ENCODE measurements at regions not wholly inside any gene's neighbourhood (a gene's known extent, or its start where the extent isn't known, plus 50 kb on each side); places are given as distances from the start of the nearest gene placed in this dataset.

DNA sequence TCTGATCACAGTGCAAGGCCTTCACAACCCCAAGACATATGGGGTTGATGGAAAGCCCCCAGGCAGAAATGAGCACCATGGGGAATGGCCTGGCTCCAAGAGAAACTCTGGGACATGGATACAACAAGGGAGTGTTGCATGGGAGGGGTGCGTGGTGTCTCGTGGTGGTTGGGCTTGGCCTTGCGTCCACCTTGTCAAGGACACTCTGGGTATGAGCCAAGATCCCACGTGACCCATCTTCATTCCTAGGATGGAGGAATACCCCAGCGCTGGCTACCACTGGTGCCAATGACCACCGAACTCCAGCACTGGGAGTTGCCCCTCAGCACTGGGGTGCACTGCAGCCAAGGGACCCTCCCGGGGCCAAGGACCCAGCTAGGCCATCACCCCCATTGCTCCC, 267.5 kb upstream of the AGTR2 start:
- TF ChIP-seq, protein P1, sequence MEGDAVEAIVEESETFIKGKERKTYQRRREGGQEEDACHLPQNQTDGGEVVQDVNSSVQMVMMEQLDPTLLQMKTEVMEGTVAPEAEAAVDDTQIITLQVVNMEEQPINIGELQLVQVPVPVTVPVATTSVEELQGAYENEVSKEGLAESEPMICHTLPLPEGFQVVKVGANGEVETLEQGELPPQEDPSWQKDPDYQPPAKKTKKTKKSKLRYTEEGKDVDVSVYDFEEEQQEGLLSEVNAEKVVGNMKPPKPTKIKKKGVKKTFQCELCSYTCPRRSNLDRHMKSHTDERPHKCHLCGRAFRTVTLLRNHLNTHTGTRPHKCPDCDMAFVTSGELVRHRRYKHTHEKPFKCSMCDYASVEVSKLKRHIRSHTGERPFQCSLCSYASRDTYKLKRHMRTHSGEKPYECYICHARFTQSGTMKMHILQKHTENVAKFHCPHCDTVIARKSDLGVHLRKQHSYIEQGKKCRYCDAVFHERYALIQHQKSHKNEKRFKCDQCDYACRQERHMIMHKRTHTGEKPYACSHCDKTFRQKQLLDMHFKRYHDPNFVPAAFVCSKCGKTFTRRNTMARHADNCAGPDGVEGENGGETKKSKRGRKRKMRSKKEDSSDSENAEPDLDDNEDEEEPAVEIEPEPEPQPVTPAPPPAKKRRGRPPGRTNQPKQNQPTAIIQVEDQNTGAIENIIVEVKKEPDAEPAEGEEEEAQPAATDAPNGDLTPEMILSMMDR (IDR thresholded peaks at IDR 0.05; ENCODE audit: partially characterized antibody, unreplicated experiment) = no peak
- H3K36me3 Mint-ChIP-seq (ENCODE audit: unreplicated experiment) = peaks cover 4% of the 10 kb centered on the region
- no peaks in the 10 kb centered on the region for H3K27me3 Mint-ChIP-seq (ENCODE audit: unreplicated experiment)
- H3K4me3 Mint-ChIP-seq (ENCODE audit: unreplicated experiment) = no peak overlapping the region
- no peak for DNase-seq
- no peak overlapping the region for H3K27ac Mint-ChIP-seq (ENCODE audit: unreplicated experiment)
- H3K4me1 Mint-ChIP-seq (ENCODE audit: low read depth, unreplicated experiment) = no peaks in the 10 kb centered on the region
- H3K9me3 Mint-ChIP-seq (ENCODE audit: unreplicated experiment) = peaks cover 3% of the 10 kb centered on the region

DNA sequence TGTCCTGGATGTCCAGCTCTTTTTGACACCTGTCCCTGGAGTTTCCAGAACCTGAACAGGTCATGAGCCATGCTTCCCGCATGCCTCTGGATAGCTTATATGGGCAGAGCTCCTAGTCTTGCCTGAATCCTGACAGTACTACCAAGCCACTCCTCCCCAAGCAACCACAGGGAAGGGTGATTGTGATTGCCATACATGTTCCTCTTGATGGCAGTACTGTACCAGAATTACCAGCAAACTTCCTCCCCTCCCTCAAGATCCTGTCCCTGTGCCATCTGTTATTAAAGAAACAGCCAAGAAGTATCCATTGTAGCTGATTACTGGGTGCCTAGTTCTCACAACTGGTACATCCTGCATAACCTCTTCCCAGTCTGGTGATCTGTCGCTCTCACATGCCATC, 264.3 kb upstream of the AGTR2 start:
- Mint-ChIP-seq H3K9me3 (ENCODE audit: unreplicated experiment) (peaks cover 3% of the 10 kb centered on the region), H3K27me3 (ENCODE audit: unreplicated experiment) (no peaks in the 10 kb centered on the region), H3K4me1 (ENCODE audit: low read depth, unreplicated experiment) (no peaks in the 10 kb centered on the region), H3K36me3 (ENCODE audit: unreplicated experiment) (peaks cover 4% of the 10 kb centered on the region), H3K4me3 (ENCODE audit: unreplicated experiment) (no peak overlapping the region), H3K27ac (ENCODE audit: unreplicated experiment) (no peak overlapping the region)
- TF ChIP-seq, protein P1 (IDR thresholded peaks at IDR 0.05; ENCODE audit: partially characterized antibody, unreplicated experiment) = no peak
- DNase-seq = no peak

DNA sequence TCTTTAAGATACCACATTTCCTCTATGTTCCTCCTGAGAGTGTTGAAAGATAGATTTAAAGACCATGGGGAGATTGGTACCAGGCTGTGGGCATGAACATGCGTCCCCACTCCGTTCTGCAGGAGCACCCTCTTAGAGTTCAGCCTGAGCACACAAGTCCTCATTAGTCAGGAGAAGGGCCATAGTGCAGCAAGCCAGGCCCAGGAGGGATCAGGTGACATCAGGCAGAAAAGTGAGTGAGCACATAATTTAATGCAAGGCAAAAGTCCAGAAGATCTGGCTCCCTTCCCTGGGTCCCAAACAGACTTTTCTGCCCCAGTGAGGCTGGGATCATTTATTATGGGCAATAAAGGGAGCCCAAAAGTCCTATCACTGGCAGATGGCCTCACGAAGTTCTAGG, 263.7 kb upstream of the AGTR2 start:
- H3K36me3 Mint-ChIP-seq (ENCODE audit: unreplicated experiment) = peaks cover 4% of the 10 kb centered on the region
- no peak overlapping the region for H3K27ac Mint-ChIP-seq (ENCODE audit: unreplicated experiment)
- DNase-seq = no peak
- TF ChIP-seq, protein P1 (IDR thresholded peaks at IDR 0.05; ENCODE audit: partially characterized antibody, unreplicated experiment) = no peak
- peaks cover 3% of the 10 kb centered on the region for H3K9me3 Mint-ChIP-seq (ENCODE audit: unreplicated experiment)
- H3K4me1 Mint-ChIP-seq (ENCODE audit: low read depth, unreplicated experiment) = no peaks in the 10 kb centered on the region
- H3K4me3 Mint-ChIP-seq (ENCODE audit: unreplicated experiment) = no peak overlapping the region
- H3K27me3 Mint-ChIP-seq (ENCODE audit: unreplicated experiment) = no peaks in the 10 kb centered on the region

DNA sequence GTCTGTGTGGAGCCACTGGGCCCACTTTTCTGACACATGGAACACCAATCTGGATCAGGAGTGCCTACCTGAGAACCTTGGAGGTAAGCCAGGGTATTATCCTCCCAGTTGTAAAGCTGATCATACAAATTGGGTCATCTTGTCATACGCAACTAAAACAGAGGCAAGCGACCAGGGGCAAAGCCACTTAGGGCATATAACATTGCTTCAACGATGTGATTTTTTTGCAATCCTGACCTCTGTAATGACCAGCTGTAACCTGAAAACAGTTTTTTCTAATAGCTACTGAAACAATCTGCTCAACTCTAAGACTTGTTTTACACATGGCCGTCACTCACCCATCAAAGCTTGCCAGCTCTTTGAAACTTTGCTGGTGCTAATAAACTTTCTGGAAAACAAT, 261.5 kb upstream of the AGTR2 start:
- no peak overlapping the region for H3K27ac Mint-ChIP-seq (ENCODE audit: unreplicated experiment)

DNA sequence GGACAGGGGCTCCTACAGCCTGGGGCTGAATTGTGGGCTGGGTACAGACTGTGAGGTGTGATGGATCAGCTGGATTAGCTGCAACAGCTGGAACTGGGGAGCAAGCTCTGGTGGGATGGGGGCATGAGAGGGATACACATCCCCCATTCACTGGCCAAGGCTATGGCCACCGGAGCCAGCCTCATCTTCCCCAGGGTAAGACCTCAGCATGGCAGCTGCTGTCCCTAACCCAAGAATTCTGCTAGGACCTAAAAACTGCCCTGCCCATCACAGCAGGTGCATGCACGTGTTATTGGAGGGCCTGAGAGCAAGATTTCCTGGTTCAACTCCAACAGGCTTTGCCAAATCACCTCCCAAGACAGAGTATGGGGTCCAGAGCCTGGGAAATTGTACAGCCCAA, 258.6 kb upstream of the AGTR2 start:
- peaks cover 4% of the 10 kb centered on the region for H3K36me3 Mint-ChIP-seq (ENCODE audit: unreplicated experiment)
- no peaks in the 10 kb centered on the region for H3K9me3 Mint-ChIP-seq (ENCODE audit: unreplicated experiment)
- DNase-seq = no peak
- no peak overlapping the region for H3K4me3 Mint-ChIP-seq (ENCODE audit: unreplicated experiment)
- peaks cover 6% of the 10 kb centered on the region for H3K4me1 Mint-ChIP-seq (ENCODE audit: low read depth, unreplicated experiment)
- H3K27me3 Mint-ChIP-seq (ENCODE audit: unreplicated experiment) = peaks cover 2% of the 10 kb centered on the region
- TF ChIP-seq, protein P1 (IDR thresholded peaks at IDR 0.05; ENCODE audit: partially characterized antibody, unreplicated experiment) = no peak
- no peak overlapping the region for H3K27ac Mint-ChIP-seq (ENCODE audit: unreplicated experiment)

More for the DNA sequence above, 261.5 kb upstream of the AGTR2 start:
- TF ChIP-seq, protein P1 (IDR thresholded peaks at IDR 0.05; ENCODE audit: partially characterized antibody, unreplicated experiment) = no peak
- H3K9me3 Mint-ChIP-seq (ENCODE audit: unreplicated experiment) = peaks cover 3% of the 10 kb centered on the region
- peaks cover 4% of the 10 kb centered on the region for H3K36me3 Mint-ChIP-seq (ENCODE audit: unreplicated experiment)
- no peak overlapping the region for H3K4me3 Mint-ChIP-seq (ENCODE audit: unreplicated experiment)
- H3K27me3 Mint-ChIP-seq (ENCODE audit: unreplicated experiment) = peaks cover 2% of the 10 kb centered on the region
- DNase-seq = no peak
- H3K4me1 Mint-ChIP-seq (ENCODE audit: low read depth, unreplicated experiment) = peaks cover 6% of the 10 kb centered on the region

All from glutamatergic neuron (in vitro differentiated cells).